Mucosa of rectum (tissue), 2 donors: ENCODE measurements at regions not wholly inside any gene's neighbourhood (a gene's known extent, or its start where the extent isn't known, plus 50 kb on each side); places are given as distances from the start of the nearest gene placed in this dataset.

Experiments
- H3K27ac ChIP-seq, 2 donors: one replicate each; pipeline ENCODE4 v1.7.0; 2013; ENCODE audit warnings: inconsistent platforms in 2 of 2, low read depth in 2 of 2, low read length in 2 of 2
- H3K27me3 ChIP-seq, 2 donors: one replicate each; pipeline ENCODE4 v1.7.0; 2013; ENCODE audit warnings: low read length in 2 of 2; ENCODE audit not compliant: control insufficient read depth in 2 of 2, insufficient read depth in 2 of 2
- H3K36me3 ChIP-seq, 2 donors: one replicate each; pipeline ENCODE4 v1.7.0; 2013; ENCODE audit warnings: low read length in 2 of 2; ENCODE audit not compliant: control insufficient read depth in 2 of 2, insufficient read depth in 2 of 2
- H3K4me1 ChIP-seq, 2 donors: one replicate each; pipeline ENCODE4 v1.7.0; 2013; ENCODE audit warnings: low read length in 2 of 2, mild to moderate bottlenecking in 1 of 2; ENCODE audit not compliant: control insufficient read depth in 2 of 2, insufficient read depth in 2 of 2
- H3K4me3 ChIP-seq, 2 donors: one replicate each; pipeline ENCODE4 v1.7.0; 2013; ENCODE audit warnings: low read length in 2 of 2
- H3K9ac ChIP-seq, 2 donors: one replicate each; pipeline ENCODE4 v1.7.0; 2013; ENCODE audit warnings: low read length in 2 of 2, low read depth in 1 of 2, mild to moderate bottlenecking in 1 of 2
- H3K9me3 ChIP-seq, 2 donors: one replicate each; pipeline ENCODE4 v1.7.0; 2013; ENCODE audit warnings: low read length in 2 of 2; ENCODE audit not compliant: control insufficient read depth in 2 of 2
- donor health status: healthy.
- donor health status: Normal muscosa, but diverticular disease.

- Histone ChIP-seq H3K9me3 (no peaks in the 10 kb centered on the region), H3K36me3 (no peaks in the 10 kb centered on the region), H3K27me3 (no peaks in the 10 kb centered on the region), H3K9ac (no peak overlapping the region), H3K4me1 (peaks cover 3 to 6% of the 10 kb centered on the region in 2 donors), H3K27ac (no peak overlapping the region), H3K4me3 (no peak overlapping the region)
Measured at GRCh38 chr13:42396901-42397655, 125.1 kb downstream of the AKAP11 start.

- Histone ChIP-seq H3K36me3 (no peaks in the 10 kb centered on the region), H3K27me3 (no peaks in the 10 kb centered on the region), H3K9ac (no peak overlapping the region), H3K4me3 (no peak overlapping the region), H3K9me3 (no peaks in the 10 kb centered on the region), H3K4me1 (peaks cover 0 to 2% of the 10 kb centered on the region in 2 donors), H3K27ac (no peak overlapping the region)
Measured at GRCh38 chr13:42398533-42398932, 126.6 kb downstream of the AKAP11 start.

DNA sequence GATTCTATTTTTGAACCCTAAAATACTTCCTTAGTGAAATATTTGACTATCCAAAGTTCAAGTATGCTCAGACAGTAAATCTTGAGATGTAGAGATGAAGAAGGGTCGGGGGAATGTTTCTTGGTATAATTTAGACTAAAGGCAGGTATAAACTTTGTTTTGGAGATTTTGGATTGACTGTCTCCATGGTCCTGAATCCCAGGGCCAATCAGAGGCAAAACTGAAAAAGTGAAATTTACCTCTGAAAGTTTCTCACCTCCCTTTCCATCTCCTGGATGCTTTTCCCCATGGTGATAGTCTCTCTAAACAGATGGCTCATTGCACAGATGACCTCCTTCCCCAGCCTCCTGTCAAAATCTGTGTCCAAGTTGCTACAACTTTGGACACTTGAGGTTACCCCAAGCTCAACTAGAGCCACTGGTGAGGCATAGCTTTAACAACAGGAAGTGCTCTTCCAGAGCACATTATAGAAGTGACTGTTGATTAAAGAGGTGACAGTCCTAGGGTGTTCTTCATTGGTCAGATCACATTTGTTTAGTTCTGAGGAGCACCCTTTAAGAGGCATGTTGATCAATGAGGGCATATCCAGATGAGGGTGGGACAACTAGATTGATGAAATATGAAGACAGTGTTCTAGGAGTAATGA is 128.4 kb downstream of the AKAP11 start:
- no peak overlapping the region for H3K9ac ChIP-seq
- H3K36me3 ChIP-seq = no peaks in the 10 kb centered on the region
- H3K9me3 ChIP-seq = no peaks in the 10 kb centered on the region
- no peak overlapping the region for H3K27ac ChIP-seq
- H3K4me1 ChIP-seq = peaks cover 0 to 1% of the 10 kb centered on the region in 2 donors
- H3K4me3 ChIP-seq = no peak overlapping the region
- H3K27me3 ChIP-seq = no peaks in the 10 kb centered on the region

GRCh38 chr13:42401376-42401775 is 129.4 kb downstream of the AKAP11 start:
- H3K27ac ChIP-seq = no peak overlapping the region
- no peaks in the 10 kb centered on the region for H3K27me3 ChIP-seq
- H3K9me3 ChIP-seq = no peaks in the 10 kb centered on the region
- no peaks in the 10 kb centered on the region for H3K4me1 ChIP-seq
- no peak overlapping the region for H3K4me3 ChIP-seq
- no peaks in the 10 kb centered on the region for H3K36me3 ChIP-seq
- no peak overlapping the region for H3K9ac ChIP-seq

- Histone ChIP-seq H3K4me1 (no peaks in the 10 kb centered on the region), H3K27ac (peak overlapping the region in 1 of 2 donors; percentile 4), H3K4me3 (no peak overlapping the region), H3K9me3 (no peaks in the 10 kb centered on the region), H3K36me3 (no peaks in the 10 kb centered on the region), H3K27me3 (no peaks in the 10 kb centered on the region), H3K9ac (no peak overlapping the region)
Measured at GRCh38 chr13:42405665-42406390, 133.9 kb downstream of the AKAP11 start.

- no peak overlapping the region for H3K27ac ChIP-seq
- no peak overlapping the region for H3K4me3 ChIP-seq
- H3K27me3 ChIP-seq = no peaks in the 10 kb centered on the region
- H3K9me3 ChIP-seq = no peaks in the 10 kb centered on the region
- H3K4me1 ChIP-seq = no peaks in the 10 kb centered on the region
- H3K9ac ChIP-seq = no peak overlapping the region
- H3K36me3 ChIP-seq = no peaks in the 10 kb centered on the region
Measured at GRCh38 chr13:42409075-42409474, 137.1 kb downstream of the AKAP11 start.

GRCh38 chr13:42409551-42409950 is 137.6 kb downstream of the AKAP11 start:
- no peaks in the 10 kb centered on the region for H3K9me3 ChIP-seq
- H3K27me3 ChIP-seq = no peaks in the 10 kb centered on the region
- no peaks in the 10 kb centered on the region for H3K36me3 ChIP-seq
- H3K9ac ChIP-seq = no peak overlapping the region
- H3K4me1 ChIP-seq = no peaks in the 10 kb centered on the region
- H3K27ac ChIP-seq = no peak overlapping the region
- H3K4me3 ChIP-seq = no peak overlapping the region

DNA sequence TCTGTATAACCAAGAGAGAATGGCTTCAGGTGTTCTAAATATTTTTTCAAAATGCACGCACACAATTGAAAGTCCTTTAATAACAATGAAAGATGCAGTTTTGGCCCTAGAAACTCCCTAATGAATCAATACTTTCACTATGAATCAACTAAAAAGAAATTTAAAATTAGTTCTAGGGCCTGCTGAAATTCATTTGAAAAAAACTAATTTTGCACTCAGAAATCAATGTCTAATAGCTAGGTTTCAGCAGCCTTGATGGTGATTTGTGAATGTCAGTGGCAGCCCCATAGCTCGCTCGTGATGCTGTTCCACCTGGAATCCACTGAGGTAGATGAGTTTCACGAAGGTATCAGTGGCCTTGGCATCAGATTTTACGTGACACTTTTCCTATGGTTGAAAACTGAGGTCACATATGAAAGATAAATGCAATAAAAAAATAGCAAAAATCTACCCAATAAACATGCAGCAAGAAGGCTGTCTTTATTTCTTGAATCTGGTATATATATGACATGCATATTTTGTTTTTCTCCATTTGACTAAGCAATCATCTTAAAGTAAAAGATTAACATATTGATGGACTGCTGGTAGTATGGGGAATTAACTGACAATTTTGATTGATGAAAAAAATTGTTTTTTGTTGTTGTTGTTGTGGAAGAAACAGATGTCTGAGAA is 141.0 kb downstream of the AKAP11 start:
- Histone ChIP-seq H3K4me3 (no peak overlapping the region), H3K36me3 (no peaks in the 10 kb centered on the region), H3K9me3 (no peaks in the 10 kb centered on the region), H3K27me3 (no peaks in the 10 kb centered on the region), H3K27ac (no peak overlapping the region), H3K9ac (no peak overlapping the region), H3K4me1 (no peaks in the 10 kb centered on the region)

GRCh38 chr13:42413484-42413815 is 141.5 kb downstream of the AKAP11 start:
- H3K36me3 ChIP-seq = no peaks in the 10 kb centered on the region
- no peaks in the 10 kb centered on the region for H3K9me3 ChIP-seq
- H3K27ac ChIP-seq = no peak overlapping the region
- H3K9ac ChIP-seq = no peak overlapping the region
- H3K4me3 ChIP-seq = no peak overlapping the region
- H3K27me3 ChIP-seq = no peaks in the 10 kb centered on the region
- no peaks in the 10 kb centered on the region for H3K4me1 ChIP-seq

GRCh38 chr13:42417626-42418025 is 145.7 kb downstream of the AKAP11 start:
- Histone ChIP-seq H3K9ac (no peak overlapping the region), H3K27me3 (no peaks in the 10 kb centered on the region), H3K4me3 (no peak overlapping the region), H3K9me3 (no peaks in the 10 kb centered on the region), H3K4me1 (no peaks in the 10 kb centered on the region), H3K36me3 (no peaks in the 10 kb centered on the region), H3K27ac (no peak overlapping the region)
